GM21515 (cell line): ENCODE measurements at regions not wholly inside any gene's neighbourhood (a gene's known extent, or its start where the extent isn't known, plus 50 kb on each side); places are given as distances from the start of the nearest gene placed in this dataset.

Experiments used
- ATAC-seq: cut with Tn5 transposase; IDR thresholded peaks from one replicate; pipeline ENCODE4 v1.9.1; 2021; ENCODE audit not compliant: unreplicated experiment

DNA sequence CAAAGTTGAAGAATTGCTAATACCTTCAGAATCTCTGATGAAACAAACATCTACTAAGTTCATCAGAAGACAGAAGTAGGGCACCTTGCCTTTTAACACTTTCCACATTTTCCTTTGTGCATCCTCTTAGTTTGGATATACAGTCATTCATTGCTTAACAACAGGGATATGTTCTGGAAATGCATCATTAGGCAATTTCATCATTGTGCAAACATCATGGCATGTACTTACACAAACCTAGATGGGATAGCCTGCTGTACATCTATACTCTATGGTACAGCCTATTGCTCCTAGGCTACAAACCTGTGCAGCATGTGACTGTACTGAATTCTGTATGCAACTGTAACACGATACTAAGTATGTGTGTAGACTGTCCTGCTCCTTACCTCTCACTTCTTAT lies 169.8 kb downstream of the SUCLA2 start:
- ATAC-seq, result no peak

DNA sequence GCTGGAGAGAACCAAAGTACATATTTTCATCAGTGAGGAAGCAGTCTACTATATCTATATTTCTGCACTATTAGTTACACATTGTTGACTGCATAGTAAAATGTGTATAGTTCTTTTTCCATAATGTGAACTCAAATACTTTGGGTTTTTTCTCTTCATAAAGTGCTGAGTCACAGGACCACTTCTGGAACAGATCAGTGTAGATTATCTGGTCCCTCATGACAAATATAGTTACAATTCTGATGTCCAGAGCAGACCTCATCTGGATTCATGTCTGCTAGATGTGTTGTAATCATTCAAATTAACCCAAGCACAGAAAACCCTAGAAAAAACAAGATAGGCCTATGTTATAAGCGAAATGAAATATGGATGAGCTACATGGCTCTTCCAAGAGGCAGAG lies 171.4 kb downstream of the SUCLA2 start:
- ATAC-seq, result no peak

DNA sequence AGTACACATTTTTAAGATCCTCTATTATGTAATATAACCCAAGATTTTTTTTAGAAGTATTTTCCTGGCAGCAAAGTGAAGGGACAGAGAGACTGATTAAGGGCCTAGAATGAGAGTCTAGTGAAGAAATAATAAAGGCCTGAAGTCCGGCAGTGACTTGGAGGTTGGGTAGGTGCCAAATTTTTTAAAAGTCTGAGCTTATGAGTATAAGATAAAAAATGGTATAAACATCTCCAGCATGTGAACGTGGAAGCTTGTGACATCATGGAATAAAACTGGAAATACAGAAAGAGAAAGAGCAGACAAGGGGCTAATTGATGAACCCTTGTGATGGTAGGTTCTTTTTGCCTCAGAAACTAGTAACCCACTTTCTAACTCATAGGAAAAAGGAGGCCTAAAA lies 174.6 kb downstream of the SUCLA2 start:
- no peak for ATAC-seq

DNA sequence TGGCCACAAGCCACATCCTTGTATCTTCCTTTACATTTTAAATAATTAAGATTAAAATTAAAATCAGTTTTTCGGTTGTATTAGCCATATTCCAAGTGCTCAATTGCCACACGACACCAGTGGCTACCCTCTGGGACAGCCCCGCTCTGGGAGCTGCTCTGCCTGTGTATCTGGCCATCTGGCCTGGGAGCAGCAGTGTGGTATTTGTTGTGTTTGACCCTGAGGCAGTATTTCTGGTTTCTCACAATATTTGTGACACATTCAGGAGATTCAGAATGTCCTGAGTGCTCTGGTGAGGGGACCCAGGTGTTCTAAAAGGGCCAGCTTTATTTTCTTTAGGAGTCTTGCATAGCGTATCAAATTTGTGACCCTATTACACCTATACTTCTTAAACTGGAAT lies 179.0 kb downstream of the SUCLA2 start:
- ATAC-seq, result no peak

DNA sequence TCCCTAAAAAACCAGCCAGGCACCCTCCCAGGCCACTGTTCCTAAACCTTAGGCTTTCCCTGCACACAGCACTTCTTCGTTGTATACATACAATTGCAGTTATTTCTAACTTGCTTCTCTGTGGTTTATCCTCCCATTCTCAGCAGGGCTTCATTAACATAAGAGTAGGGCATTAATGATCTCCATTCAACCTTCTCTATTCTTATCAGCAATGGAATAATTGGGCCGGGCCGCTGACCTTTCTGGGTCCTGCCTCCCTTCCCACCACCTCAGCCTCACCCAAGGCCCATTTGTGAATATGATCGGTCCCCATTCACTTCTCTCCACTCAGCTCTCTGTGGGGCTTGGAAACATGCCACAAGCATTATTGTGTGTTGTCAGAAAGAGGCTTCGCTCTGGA lies 184.2 kb downstream of the SUCLA2 start:
- no peak for ATAC-seq

DNA sequence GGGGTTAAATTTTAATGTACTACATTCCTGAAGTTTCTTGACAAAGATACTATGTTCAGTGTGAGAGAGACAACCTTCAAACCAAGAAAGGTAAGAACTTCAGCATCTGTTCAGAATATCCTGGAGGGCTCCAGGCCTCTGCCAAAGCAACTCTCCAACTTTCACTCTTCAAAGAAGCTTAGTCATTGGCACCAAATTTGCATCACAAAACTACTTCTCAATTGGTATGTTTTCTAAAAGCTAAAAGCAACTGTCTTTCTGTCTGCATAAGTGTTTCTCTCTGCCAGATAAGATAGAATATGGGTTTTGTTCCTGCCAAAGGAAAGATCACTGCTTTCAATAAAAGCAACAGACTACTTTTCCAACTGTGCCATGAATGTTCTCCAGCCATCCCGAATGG lies 187.4 kb downstream of the SUCLA2 start:
- ATAC-seq, result no peak

DNA sequence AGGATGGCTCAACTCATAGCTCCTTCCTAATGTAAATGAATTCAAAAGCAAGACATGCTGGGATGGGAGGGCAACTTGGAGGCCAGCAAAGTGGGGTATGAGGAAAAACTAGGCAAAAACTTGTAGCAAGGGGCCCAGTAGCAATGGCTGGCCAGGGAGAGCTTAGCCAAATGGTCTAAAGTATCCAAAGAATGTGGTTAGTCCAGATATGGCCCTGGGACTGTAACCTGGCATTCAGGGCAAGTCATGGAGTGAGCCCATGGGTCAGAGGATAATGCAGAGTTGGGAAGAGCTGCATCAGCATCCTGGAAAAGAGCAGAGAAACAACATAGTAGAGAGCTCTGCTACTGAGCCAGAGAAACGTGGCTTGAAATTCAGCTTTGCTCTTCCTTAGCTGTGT lies 191.7 kb downstream of the SUCLA2 start:
- no peak for ATAC-seq

DNA sequence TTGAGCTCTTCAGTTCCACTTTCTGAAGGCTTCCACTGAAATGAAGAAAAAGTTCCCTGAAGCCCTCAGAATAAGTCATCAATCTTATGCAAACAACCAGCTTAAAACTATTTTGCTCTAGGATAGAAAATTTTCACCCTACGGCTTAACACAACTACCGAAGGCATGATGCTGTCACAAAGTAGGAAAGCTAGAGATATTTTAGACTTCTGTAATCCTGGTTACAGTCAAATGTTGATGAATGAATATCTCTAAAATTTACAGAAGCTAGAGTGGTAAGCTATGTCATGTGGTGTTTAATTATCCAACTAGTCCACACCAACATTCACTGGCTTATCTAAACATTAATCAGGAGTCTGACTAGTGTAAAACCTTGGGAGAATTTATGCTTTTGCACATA lies 197.9 kb downstream of the SUCLA2 start:
- no peak for ATAC-seq

DNA sequence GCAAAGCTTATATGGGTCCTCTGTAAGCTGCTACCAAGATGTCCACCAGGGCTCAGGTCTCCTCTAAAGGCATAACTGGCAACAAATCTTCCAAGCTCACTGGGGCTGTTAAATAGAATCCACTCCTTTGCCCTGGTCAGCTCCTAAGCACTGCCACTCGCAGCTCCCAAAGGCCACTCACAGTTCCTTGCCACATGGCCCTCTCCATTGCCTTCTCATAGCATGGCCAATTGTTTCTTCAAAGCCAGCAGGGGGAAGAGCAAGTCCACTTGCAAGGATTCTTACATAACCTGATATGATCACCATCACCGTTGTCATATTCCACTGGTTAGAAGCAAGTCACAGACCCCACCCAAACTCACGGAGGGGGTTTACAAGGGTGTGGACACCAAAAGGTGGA lies 199.5 kb downstream of the SUCLA2 start:
- no peak for ATAC-seq

DNA sequence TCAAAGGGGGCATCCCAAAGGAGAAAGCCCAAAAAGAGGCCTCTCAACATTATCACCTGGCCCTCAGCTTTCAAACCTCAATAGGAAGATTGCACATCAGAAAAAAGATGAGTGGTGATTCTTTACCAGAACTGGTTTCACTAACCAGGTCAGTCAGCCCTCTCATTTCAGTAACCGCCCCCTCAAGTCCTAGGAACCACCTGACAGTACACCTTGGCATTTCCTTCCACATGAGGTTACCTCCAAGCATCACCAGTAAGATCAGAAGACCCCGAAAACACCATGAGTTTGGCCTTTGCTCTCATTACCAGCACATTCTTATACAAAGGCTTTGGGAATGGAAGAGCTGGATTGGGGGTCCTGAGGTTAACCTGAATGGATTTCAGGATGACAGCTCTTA lies 200.5 kb downstream of the SUCLA2 start:
- ATAC-seq, result no peak

DNA sequence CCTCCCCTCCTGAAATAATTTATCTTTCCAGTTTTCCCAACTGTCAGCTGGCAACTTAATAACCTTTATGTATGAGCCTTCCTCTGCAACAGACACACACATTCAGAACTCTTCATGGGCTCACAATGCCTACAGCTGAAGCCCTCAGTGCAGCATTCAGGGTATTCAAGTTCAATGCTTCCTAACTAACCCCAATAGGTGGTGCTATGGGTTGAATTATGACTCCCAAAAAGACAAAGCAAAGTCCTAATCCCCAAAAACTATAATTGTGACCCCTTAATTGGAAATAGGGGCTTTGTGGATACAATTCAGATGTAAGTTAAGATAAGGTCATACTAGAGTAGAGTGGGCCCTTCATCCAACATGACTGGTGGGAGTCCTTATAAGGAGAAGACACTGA lies 202.2 kb downstream of the SUCLA2 start:
- no peak for ATAC-seq

DNA sequence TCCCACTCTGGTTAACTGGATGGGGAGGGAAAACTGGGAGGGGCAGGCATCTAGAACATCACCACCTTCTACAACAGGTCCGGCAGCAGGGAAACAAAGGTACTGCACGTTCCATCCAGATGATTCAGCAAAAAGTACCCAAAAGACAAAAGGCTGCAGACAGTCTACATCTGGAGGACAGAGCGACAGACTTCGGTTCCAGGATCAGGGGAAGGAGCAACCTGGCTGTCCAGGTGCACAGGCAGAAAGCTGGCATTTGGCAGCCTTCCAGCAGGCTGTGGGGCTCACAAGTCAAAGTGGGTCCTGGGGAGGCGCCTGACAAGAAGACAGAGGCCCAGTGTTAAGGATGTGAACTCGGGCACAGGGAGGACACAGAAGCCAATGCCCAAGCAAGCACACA lies 202.9 kb downstream of the SUCLA2 start:
- ATAC-seq, result no peak

DNA sequence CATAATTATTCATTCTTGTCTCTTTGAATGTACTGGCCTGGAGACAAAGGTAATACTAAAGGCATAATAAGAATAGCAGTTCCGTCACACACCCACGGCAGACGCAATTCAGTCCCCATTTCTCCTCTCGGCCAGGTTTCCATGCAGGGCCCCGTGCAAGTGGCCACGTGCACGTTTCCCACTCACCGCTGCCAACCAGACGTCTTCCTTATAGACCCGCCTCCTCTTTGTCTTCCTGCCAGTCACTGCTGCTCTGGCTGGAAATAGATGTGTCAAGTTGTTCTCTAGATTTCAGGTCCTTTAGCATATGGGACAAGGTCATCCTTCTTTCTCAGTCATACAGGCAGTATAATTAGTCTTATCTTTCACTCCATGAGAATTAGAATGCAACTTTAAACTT lies 204.3 kb downstream of the SUCLA2 start:
- ATAC-seq, result no peak

DNA sequence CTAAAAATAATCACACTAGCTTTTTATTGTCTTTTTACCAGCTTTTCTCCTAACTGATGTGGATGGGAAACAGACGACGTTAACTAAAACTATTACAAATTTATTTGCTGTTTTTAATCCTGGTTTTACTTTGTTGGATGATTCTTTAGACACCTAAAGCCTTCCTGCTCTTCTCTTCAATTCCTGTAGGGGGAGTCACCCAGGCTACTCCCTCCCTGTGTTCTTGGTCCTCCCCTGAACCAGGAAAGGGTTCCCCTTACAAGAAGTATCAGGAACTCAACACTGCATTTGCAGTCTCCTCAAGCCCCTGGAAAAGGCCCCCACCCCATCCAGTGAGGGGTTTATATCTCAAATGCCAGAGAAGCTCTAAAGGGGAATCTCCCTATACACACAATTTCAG lies 206.1 kb downstream of the SUCLA2 start:
- no peak for ATAC-seq

DNA sequence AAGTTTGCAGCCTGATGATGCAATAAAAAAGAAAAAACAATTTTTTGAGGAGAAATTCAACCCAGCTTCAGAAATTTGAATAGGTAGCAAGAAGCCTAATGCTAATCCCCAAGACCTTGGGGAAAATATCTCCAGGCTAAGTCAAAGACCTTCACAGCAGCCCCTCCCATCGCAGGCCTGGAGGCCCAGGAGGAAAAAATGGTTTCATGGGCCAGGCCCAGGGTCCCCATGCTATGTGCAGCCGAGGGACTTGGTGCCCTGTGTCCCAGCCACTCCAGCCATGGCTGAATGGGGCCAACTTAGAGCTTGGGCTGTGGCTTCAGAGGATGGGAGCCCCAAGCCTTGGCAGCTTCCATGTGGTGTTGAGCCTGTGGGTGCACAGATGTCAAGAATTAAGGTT lies 210.3 kb downstream of the SUCLA2 start:
- ATAC-seq, result no peak

DNA sequence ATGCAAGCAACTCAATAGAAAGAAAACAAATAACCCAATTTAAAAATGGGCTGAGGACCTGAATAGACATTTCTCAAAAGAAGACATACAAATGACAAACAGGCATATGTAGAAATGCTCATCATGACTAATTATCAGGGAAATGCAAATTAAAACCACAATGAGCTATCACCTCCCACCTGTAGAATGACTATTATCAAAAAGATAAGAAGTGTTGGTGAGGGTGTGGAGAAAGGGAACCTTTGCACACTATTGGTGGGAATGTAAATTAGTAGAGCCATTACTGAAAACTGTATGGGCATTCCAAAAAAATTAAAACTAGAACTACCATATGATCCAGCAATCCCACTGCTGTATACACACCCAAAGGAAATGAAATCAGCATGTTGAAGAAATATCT lies 212.2 kb downstream of the SUCLA2 start:
- no peak for ATAC-seq

DNA sequence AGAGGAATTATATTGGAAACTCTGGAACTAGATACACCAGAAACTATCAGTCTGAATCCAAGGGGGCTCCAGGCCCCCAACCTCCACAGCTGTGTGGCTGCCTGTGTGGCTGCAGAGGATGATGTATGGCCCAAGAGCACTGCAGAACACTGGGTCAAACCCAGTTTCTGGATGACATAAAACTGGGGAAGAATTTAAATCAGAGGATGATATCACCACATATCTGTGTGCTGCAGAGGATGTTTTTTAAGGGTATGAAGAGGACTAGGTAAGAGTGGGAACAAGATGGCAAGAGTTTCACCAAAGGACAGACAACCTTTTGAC lies 226.4 kb downstream of the SUCLA2 start:
- ATAC-seq, result no peak

DNA sequence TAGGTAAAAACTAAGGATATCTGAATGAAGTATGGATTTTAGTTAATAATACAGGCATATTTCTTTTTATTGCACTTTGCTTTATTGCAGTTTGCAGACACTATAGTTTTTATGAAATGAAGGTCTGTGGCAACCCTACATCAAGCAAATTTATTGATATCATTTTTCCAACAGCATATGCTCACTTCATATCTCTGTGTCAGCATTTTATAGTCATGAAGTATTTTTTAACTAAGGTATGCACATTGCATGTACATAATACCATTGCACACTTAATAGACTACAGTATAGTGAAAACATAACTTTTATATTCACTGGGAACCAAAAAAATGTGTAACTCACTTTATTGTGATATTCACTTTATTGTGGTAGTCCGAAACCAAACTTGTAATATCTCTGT lies 236.3 kb downstream of the SUCLA2 start:
- ATAC-seq, result no peak

DNA sequence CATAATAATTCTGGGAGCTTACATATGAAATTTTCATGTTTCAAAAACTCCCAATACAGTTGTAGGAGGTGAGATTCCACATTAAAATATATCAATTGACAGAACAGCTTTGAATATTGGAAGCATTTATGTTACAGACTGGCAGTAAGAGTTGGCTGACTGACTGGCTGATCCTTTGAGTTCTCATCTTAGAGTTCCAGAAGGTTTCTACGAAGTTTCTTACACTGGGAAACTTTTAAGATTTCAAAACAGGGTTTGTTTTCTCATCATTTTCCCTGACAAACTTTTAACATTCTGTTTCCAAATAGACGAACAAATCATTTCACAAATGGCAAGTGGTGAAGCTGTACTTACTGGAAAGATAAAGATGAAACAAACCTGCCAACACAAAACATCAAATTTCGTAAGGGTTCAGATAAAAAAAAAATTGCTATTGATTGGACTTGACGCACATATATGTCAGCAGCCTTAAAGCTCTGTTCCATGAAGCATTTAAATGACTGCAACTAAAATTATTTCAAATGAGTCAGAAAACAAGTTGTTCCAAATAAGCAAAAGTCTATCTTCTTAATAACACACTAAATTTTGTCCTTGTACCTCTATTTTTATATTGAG lies 243.5 kb downstream of the SUCLA2 start:
- ATAC-seq, result no peak

DNA sequence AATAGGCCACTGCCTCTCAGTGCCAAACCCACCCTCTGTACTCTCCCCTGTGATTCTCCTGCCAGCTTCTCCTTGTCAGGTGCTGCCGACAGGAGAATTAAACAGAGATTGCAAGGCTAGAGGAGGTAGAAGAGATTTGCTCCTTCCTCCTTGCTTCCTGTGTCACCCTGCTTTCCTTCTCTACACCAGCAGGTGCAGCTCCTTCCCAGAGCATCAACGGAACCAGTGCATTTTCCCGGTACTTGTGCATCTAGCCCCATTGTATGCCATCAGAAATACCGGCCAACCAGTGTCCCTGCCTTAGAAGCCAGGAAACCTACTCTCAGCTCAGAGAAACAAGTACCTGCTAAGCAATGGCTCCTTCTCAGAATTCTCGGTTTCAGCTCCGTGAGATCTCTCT lies 253.2 kb downstream of the SUCLA2 start:
- ATAC-seq, result no peak

DNA sequence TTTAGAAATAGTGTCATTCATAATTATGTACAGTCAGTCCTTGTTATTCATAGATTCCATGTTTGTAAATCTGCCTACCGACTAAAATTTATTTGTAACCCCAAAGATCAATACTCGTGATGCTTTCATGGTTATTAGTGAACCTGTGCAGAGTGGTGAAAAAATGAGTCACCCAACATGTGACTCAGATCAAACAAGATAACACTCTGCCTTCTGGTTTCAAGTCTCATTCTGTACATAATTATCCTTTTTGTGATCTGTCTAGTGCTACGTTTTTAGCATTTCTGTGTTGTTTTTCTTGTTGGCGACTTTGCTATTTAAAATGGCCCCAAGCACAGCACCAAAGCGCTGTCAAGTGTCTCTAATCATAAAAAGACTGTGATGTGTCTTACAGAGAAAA lies 274.7 kb downstream of the SUCLA2 start:
- ATAC-seq, result no peak

DNA sequence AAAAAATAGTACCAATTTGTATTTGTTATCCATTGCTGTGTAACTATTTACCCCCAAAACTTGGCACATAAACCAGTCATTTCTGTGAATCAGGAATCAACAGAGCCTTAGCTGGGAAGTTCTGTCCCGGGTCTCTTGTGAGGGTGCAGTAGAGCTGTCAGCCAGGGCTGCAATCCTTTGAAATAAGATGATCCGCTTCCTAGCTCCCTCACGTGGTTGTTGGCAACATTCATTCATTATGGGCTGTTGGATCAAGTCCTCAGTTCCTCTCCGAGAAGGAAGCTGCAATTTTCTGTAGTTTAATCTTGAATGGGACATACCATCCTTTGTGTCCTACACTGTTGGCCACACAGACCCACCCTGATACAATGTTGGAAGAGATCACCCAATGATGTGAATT lies 277.2 kb downstream of the SUCLA2 start:
- ATAC-seq, result no peak

DNA sequence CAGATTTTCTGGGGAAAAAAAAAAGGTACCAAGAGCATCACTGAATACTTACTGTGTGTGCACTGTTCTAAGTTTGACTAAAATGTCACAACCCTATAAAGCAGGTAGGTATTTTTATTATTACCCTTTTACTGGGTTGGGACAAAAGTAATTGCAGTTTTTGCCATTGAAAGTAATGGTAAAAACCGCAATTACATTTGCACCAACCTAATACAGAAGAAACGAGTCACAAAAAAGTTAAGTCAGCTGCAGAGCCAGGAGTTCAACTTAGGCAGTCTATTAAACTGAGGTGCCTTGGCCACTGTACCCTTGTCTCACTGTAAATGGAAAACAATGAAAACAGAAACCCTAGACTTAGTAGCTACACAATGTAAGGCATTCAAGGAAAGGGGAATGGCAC lies 281.9 kb downstream of the SUCLA2 start:
- ATAC-seq, result no peak

DNA sequence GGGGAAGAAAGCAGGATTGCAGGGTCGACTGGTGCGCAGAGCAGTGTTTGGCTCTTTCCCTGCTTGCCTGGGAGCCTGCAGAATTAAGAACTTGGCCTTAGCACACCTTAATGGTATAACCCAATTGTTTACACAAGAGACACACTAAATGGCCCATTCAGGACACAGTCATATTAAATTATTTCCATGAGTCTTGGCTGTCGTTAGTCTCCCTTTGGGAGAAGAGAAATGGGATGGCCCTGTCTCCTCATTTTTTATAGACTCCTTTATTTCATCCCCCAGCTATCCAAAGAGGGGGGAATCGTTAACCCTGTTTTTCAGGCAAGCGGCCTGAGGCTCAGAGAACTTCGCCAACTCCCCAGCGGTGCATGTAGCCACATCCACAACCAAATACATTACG lies 282.5 kb downstream of the SUCLA2 start:
- no peak for ATAC-seq
